Testis (tissue), 2 donors: ENCODE measurements at regions not wholly inside any gene's neighbourhood (a gene's known extent, or its start where the extent isn't known, plus 50 kb on each side); places are given as distances from the start of the nearest gene placed in this dataset.

Experiments
- DNase-seq: peaks from one replicate; pipeline ENCODE4 v3.0.0-alpha.2; 2019
- H3K27ac ChIP-seq, 2 donors: fragments of 200-600 bp; sonication (generic); one replicate each; pipeline ENCODE4 v1.5.1; 2019
- H3K27me3 ChIP-seq: fragments of 200-600 bp; sonication (generic); one replicate; pipeline ENCODE4 v1.5.1; 2019
- H3K36me3 ChIP-seq: fragments of 200-600 bp; sonication (generic); one replicate; pipeline ENCODE4 v1.5.1; 2017; ENCODE audit warnings: low read depth; ENCODE audit errors: missing control alignments
- H3K4me1 ChIP-seq: fragments of 200-600 bp; sonication (generic); one replicate; pipeline ENCODE4 v1.5.1; 2019
- H3K4me3 ChIP-seq, 2 donors: fragments of 200-600 bp; sonication (generic); one replicate each; pipeline ENCODE4 v1.5.1; 2017 to 2019
- H3K9me3 ChIP-seq: fragments of 200-600 bp; sonication (generic); one replicate; pipeline ENCODE4 v1.5.1; 2017
- CTCF ChIP-seq, 3 experiments: fragments of 450-650 bp in 2 of 3; fragments of 200-600 bp in 1 of 3; sonication (generic) in 1 of 3; IDR thresholded peaks; one replicate each; pipeline ENCODE4 v1.5.1; 2016 to 2019; ENCODE audit warnings: antibody characterized with exemption in 3 of 3, mild to moderate bottlenecking in 2 of 3, moderate library complexity in 1 of 3
- POLR2A ChIP-seq: fragments of 450-650 bp; IDR thresholded peaks from one replicate; pipeline ENCODE4 v1.6.1; 2017; ENCODE audit warnings: antibody characterized with exemption, mild to moderate bottlenecking, moderate library complexity
- WGBS, 2 donors: methylation state at CpG; one replicate each; pipeline ENCODE4 v1.1.5; 2018; 5-methylcytosine and 5-hydroxymethylcytosine counted together
- intact Hi-C: fragments of 100-400 bp; cut with DNase I; formaldehyde crosslinking; loops from one replicate; pipeline ENCODE4 v1.15.1; 2023; ENCODE audit warnings: low total_unique reads

GRCh38 chr2:15701341-15701907, 109.8 kb downstream of the DDX1 start:
- H3K27ac ChIP-seq = no peak overlapping the region
- H3K27me3 ChIP-seq = no peaks in the 10 kb centered on the region
- H3K4me1 ChIP-seq = peaks cover 8% of the 10 kb centered on the region
- H3K36me3 ChIP-seq = no peaks in the 10 kb centered on the region
- DNase-seq = no peak
- no peak overlapping the region for H3K4me3 ChIP-seq
- intact Hi-C loops = no loop called here
- 82 to 87% methylated on average over 11 of the region's 11 CpGs for WGBS, 2 donors
- TF ChIP-seq POLR2A = no peak
- TF ChIP-seq CTCF (IDR thresholded peaks at IDR 0.05) = no peak
- no peaks in the 10 kb centered on the region for H3K9me3 ChIP-seq

DNA sequence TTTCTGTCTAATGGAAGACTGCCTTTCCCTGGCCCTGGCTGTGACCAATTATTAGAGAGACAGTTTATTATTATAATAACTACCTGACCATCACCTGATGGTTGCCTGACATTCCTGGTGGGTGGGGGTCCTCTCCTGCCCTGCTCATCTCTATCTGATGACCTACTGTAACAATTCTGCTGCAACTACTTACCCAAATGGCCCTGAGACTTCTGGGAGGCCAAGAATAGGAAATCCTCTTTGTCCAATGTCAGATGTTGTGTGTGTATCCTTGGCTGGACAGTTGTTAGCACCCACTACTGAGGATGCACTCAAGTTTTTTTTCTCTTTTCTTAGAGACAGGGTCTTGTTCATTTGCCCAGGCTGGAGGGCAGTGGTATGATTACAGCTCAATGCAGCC, 110.3 kb downstream of the DDX1 start:
- no peak overlapping the region for H3K27ac ChIP-seq
- no peaks in the 10 kb centered on the region for H3K36me3 ChIP-seq
- DNase-seq = no peak
- H3K27me3 ChIP-seq = no peaks in the 10 kb centered on the region
- intact Hi-C loops = no loop called here
- H3K4me1 ChIP-seq = peaks cover 8% of the 10 kb centered on the region
- no peak overlapping the region for H3K4me3 ChIP-seq
- H3K9me3 ChIP-seq = no peaks in the 10 kb centered on the region
- TF ChIP-seq POLR2A (no peak), CTCF (IDR thresholded peaks at IDR 0.05) (no peak)

GRCh38 chr2:15702452-15702851, 110.8 kb downstream of the DDX1 start:
- WGBS, 2 donors = 81 to 95% methylated on average over 4 of the region's 4 CpGs
- intact Hi-C loops = no loop called here
- no peaks in the 10 kb centered on the region for H3K9me3 ChIP-seq
- H3K36me3 ChIP-seq = no peaks in the 10 kb centered on the region
- no peaks in the 10 kb centered on the region for H3K27me3 ChIP-seq
- no peak overlapping the region for H3K27ac ChIP-seq
- TF ChIP-seq POLR2A (no peak), CTCF (IDR thresholded peaks at IDR 0.05) (no peak)
- DNase-seq = no peak
- peaks cover 8% of the 10 kb centered on the region for H3K4me1 ChIP-seq
- H3K4me3 ChIP-seq = no peak overlapping the region

- no peaks in the 10 kb centered on the region for H3K27me3 ChIP-seq
- 87 to 91% methylated on average over 1 of the region's 1 CpG for WGBS, 2 donors
- DNase-seq = no peak
- H3K4me3 ChIP-seq = no peak overlapping the region
- peaks cover 8% of the 10 kb centered on the region for H3K4me1 ChIP-seq
- no peaks in the 10 kb centered on the region for H3K36me3 ChIP-seq
- intact Hi-C loops = no loop called here
- no peak for TF ChIP-seq POLR2A
- no peak for TF ChIP-seq CTCF (IDR thresholded peaks at IDR 0.05)
- no peak overlapping the region for H3K27ac ChIP-seq
- H3K9me3 ChIP-seq = no peaks in the 10 kb centered on the region
Observed at GRCh38 chr2:15703365-15703869, 111.7 kb downstream of the DDX1 start.

- no peak for TF ChIP-seq POLR2A
- H3K9me3 ChIP-seq = no peaks in the 10 kb centered on the region
- H3K27ac ChIP-seq = peak overlapping the region in 1 of 2 donors; percentile 53
- H3K27me3 ChIP-seq = no peaks in the 10 kb centered on the region
- intact Hi-C loops = no loop called here
- peaks cover 8% of the 10 kb centered on the region for H3K4me1 ChIP-seq
- no peaks in the 10 kb centered on the region for H3K36me3 ChIP-seq
- no peak for DNase-seq
- WGBS, 2 donors = 21 to 46% methylated on average over 2 of the region's 2 CpGs
- no peak overlapping the region for H3K4me3 ChIP-seq
Observed at GRCh38 chr2:15704086-15704787, 112.6 kb downstream of the DDX1 start.
